ENCODE measurements at regions not wholly inside any gene's neighbourhood (a gene's known extent, or its start where the extent isn't known, plus 50 kb on each side); places are given as distances from the start of the nearest gene placed in this dataset.

DNA sequence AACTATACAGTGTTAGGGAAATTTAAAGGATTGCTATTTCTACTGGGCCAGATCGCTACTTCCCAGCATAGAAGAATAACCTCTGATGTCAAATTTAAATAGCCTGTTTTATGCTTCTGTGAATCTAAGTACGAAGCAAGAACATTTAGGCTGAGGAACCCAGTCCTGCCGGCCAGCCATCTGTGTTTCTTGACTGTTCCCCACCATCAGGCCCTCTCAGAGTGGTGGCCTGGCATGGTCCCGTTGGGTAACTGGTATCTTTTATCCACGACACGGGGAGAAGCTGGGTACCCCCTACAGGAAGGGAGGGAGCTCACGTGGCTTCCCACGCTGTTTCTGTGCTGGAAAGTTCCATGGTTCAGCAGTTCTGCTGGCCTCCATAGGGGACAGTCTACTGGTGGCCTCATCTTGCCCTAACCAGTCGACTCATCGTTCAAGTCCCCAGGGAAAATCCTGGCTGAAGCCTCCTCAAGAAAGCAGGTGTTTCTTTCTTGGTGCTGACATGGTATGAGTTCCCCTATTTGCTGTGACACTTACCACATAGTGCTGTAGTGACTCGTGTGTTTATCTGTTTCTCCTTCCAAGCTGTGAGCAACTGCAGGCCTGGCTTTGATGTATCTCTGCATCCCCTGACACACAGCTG lies 201.7 kb upstream of the NLRP1 start:
- DNase-seq (ENCODE audit: low read depth), result no peak

DNA sequence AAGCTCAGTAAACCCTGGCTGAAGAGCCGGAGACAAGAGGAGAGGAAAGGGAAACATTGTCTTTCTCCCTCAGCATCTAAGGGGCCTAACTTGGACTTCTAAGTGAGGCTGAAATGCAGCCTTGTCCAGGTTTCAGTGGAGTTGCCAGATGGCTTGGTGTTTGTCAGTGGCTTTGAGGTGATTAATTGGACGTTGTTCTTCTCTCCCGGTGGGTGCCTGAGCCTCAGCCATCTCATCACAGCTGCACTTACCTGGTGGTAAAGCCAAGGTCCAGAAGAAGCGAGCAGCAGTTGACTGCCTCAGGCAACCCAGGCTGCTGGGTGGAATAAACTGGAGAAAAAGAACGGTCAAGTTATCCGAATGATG lies 202.2 kb upstream of the NLRP1 start:
- DNase-seq (ENCODE audit: low read depth), result no peak

DNA sequence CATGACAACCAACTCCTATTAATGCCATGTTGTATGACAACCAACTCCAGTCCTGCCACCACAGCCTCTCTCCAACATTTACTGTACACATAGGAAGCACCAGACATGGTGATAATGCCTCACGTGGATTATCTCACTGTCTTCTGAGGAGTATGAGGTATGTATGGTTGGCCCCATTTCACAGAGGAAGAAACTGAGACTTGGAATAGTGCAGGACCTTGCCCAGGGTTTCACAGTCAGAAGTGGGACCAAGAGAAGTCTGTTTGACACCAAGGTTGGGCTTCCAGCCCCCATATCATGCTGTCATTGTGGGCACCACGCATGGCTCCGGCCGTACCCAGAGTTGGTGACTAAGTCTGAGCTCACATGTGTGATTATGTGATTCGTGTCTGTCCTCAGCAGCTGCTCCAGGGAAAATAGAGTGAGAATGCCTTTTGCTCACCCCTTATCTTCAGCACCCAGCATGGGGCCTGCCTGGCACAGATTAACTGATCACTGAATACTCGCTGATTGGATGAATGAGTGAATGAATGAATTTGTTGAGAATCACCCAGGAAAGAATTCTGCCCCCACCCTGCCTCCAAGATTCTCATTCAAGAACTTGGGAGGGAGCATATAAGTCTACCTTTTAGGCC lies 204.1 kb upstream of the NLRP1 start:
- no peak for DNase-seq (ENCODE audit: low read depth)

DNA sequence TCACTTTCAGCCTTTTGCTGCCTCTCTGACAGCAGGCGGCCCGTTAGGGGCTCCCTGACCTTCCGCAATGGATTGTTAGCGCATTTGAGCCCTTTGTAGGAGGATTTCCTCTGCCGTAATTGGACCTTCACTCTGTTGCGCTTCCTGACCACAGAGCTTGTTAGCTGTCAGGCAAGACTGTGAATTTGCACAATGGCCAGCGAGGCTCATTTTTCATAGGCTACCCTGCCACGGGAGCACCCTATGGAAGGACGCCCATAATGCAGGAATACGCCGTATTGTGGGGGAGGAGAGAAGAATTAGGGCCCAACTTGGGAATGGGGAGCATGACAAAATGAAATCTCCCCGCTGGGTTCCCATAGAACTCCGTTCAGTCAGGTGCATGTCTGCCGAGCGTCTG lies 205.2 kb upstream of the NLRP1 start:
- no peak for DNase-seq (ENCODE audit: low read depth)

DNA sequence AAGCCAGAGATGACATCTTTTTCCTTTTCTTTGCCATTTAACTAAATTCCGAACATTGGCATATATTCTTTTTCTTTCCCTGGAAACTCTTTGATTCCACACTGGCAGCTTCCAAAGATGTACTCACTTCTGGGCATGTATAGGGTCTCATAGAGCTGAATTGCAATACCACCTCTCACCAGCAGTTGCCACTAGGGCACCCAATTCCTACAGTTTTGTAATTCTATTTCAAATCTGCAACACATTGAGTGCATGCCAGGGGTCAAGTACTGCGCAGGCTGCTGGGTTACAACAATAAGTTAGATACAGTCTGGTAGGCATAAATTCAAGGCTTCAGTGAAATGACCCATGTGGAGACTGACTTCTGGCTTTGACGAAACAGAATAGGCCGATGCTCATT lies 208.8 kb upstream of the NLRP1 start:
- no peak for DNase-seq (ENCODE audit: low read depth)

DNA sequence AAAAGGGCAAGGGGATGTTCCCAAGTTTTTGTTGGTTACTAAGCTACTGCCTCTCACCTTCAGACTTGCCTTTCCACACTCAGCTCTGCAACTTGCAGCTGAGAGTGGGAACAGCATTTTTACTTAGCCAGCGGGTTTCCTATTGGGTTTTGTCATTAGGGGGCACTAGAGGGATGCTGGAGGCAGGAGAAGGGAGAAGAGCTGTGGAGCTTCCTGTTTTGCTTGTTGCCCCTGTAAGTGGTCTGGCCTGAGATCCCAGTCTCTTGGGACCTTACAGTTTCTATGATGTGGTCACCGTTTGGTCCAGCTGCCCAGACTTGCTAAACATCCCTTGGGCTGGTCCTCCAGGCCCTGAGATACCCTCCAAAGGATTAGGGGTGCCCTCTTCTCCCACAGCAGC lies 209.6 kb upstream of the NLRP1 start:
- no peak for DNase-seq (ENCODE audit: low read depth)

DNA sequence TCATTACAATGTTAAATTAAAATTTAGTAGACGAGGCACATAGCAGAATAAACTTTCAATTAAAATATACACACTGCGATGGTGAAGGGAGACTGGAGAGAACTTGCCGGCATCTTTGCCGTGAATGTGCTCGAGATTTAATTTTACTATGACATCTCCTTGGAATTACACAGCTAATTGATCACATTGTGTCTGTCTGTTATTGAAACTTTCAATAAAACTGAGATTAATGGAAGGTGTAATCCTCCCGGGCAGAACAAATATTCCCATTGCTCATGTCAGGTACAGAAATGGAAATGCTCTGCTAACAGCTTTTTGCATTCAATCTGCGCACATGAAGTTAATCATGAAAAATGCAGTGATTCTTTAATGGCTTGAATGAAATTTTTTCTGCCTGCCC lies 210.1 kb upstream of the NLRP1 start:
- DNase-seq (ENCODE audit: low read depth), result no peak

DNA sequence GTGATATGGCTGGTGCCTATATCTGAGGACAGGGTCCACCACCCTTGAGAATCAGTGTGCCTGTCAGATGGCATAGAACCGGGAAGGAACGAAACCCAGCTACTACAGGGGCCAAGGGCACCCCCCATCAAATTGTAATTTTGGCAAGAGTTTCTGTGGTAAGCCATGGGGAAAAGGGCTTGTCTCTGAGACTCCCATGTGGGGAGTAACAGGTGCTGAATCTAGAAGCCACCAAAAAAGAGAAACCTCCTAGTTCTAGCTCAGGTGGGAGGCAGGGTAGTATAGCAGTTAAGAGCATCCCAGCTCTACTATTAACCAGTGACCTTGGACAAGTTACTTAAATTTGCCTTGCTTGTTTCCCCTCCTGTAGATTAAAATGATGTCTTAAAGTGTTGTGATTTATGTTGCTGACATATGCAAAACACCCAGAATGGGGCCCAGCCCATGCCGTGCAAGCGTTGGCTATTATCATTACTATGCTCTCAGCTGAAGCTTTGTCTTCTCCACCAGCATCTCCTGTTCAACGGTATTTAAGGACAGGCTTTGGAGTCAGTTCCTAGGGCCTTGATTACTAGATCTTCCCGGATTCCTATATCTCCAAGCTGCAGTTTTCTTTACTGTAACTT lies 210.7 kb upstream of the NLRP1 start:
- DNase-seq (ENCODE audit: low read depth), result no peak

DNA sequence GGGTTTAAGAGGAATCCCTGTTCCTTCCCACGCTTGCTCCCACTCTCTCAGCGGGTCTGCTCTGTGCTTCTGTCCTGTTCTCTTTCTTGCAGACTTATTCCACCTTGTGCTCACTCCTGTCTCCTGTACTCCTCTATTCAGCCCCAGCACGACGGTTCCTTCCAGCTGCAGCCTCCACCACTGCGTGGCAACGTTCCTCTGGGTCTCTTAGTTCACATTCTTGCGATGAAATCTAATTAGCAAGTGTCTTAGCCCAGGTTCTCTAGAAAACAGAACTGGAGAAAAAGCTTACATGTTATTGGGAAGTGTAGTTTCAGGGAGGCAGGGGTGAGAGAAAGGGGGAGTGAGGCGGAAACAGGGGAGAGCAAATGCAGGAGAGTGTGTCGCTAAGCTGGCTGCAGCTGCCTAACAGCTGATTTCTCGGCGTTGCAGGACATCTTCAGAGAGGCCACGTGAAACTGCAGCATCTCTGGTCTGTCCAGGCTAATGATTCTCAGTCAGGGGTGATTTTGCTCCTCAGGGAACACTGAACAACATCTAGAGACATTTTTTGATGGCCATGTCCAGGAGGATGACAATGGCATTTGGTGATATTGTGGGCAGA lies 213.2 kb upstream of the NLRP1 start:
- no peak for DNase-seq (ENCODE audit: low read depth)

DNA sequence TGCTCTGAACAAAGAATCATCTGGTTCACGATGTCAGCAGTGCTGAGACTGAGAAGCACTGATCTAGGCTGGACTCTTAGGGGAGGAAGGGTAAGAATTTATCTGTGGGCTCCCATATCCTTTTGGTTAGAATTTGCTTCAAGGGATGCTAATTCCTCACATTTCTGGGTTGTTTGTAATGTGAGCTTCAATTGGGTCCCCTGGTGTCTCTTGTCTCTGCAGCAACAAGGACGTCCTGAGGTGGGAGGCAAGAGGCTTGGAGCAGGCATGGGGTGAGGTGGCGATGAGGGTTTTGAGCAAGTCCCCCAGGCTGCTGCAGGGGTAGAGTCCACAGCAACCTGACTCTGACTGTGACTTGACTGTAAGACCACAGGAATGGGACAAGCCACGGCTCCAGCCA lies 213.8 kb upstream of the NLRP1 start:
- DNase-seq (ENCODE audit: low read depth), result no peak

DNA sequence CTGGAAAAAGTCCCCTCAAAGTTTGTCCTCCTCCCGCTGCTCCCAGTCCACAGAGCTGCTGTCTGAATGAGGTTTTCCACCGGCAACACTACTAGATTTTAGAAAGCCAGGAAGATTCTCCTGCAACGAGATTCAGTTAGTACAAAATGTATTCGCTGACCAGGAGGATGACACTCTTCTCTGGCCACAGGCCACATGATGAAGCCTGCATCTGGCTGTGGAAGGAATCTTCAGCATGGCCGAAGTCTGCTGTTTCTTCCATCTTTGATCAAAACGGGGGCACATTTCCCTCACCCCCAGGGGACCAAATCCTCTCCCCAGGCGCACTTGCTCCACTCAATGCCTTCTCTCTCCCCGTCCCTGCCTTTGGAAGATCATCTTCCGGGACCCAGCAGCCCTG lies 215.8 kb upstream of the NLRP1 start:
- DNase-seq (ENCODE audit: low read depth), result no peak

DNA sequence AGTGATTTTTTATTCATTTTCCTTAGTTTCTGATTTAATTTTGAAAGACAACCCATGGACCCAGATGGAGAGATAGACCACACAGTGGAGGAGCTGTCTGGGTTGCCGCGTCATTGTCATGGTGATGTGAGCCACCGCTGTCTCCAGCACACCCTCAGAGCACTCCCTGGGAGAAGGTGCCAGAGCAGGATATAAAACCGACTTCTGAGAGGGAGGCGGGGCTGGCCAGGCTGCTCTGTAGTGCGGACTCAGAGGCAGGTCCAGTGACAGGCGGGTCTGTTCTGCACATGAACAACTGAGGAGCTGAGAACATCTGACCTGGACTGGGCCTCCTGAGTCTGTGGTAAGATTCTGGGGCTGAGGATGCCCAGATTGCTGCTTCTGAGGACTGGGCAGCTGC lies 216.3 kb upstream of the NLRP1 start:
- no peak for DNase-seq (ENCODE audit: low read depth)

DNA sequence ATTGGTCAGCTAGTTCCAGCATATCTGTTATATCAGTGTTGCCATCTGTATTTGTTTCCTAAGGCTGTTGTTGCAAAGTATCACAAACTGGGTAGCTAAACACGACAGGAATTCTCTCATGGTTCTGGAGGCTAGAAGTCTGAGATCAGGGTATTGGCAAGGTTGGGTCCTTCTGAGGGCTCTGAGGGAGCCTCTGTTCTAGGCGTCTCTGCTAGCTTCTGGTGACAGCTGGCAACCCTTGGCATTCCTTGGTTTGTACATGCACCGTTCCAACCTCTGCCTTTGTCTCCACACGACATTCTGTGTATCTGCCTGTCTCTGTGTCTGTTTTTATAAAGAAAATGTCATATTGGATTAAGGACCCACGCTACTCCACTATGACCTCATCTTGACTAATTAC lies 219.9 kb upstream of the NLRP1 start:
- DNase-seq (ENCODE audit: low read depth), result no peak

DNA sequence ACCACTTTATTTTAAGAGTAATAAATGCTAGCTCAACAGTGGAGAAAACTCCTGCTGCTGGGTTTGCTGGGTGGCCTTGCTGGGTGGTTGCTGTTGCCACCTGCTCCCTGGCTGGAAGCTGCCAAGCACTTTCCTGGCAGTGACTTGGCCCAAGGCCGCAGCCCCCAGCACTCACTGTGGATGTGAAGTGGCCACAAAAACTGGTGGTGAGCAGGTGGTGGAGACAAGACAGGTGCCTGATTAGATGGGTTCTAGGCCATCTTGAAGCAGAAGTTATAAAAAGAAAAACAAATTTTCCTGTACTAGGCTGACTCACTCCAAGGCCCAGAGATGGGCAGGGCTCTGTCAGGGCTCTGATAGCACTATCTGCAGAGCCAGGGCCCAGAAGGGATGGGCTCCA lies 224.7 kb upstream of the NLRP1 start:
- no peak for DNase-seq (ENCODE audit: low read depth)

DNA sequence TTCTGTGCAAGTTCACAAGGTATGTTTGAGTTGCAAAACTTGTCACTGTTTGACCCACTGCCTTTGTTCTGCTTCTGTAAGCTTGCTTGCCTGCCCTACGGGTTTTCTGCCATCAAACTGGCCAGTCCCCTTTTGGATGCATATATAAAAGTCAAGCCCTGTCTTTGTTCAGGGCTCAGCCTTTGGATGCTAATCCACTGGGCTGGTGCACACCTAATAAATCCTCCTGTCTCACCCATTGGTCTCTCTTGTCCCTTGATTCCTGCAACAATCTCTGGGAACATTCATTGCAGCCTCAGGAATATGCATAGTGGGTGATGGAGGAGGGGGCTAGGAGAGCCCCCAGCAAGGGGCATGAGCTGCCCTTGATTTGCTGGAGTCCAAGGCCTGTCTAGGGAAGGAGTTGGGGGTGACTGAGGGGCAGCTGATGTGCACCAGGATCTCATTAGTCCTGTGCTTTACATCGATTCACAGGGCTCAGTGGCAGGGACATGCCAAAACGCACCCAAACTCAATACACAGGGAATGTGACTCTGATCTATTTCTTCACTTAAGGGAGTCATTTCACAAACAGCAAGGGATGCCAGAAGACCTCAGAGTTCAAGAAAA lies 225.4 kb upstream of the NLRP1 start:
- no peak for DNase-seq (ENCODE audit: low read depth)

DNA sequence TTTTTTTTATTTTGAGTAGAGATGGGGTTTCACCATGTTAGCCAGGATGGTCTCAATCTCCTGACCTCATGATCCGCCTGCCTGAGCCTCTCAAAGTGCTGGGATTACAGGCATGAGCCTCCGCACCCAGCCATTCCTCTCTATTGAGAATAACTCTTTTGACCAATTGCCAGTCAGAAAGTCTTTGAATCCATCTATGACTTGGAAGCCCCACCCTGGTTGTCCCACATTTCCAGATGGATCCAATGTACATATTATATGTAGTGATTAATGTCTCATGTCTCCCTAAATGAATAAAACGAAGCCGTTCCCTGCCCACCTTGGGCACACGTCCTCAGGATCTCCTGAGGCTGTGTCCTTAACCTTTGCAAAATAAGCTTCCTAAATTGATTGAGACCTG lies 228.3 kb upstream of the NLRP1 start:
- DNase-seq (ENCODE audit: low read depth), result no peak

DNA sequence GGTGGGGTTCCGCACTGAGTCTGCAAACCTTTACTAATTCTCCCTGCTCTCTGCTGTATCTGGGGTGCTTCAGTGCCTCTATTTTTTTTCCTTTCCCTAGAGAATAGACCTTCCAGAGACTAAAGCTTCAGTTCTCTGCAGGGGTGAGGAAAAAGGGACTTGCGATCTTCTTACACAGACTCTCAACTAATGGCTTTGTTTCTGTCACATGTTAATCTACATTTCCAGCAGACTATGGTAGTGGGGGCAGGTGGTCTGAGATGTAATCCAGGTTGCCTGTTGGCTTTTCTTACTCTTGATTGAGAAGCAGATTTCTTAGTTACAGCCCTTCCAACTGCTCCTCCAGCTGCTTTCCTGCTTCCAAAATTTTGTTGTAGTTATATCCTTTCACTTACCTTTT lies 229.0 kb upstream of the NLRP1 start:
- no peak for DNase-seq (ENCODE audit: low read depth)

DNA sequence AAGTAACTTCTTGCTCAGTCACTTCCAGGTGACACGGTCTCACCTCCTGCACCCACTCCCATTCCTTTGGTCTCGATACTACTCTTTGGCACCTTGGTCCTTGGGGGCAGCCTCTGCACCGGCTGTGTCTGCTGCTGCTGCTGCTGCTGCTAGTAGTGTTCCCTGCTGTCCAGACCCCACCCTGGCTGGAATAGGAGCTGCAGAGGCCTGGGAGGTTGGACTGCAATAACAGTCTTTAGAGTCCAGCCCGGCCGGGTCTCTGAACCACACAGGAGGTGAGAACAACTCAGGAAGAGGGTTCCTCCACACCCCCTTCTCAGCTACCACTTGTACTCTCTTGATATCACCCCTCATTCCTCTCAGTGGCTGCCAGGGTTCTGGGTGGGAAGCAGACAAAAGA lies 231.1 kb upstream of the NLRP1 start:
- no peak for DNase-seq (ENCODE audit: low read depth)

DNA sequence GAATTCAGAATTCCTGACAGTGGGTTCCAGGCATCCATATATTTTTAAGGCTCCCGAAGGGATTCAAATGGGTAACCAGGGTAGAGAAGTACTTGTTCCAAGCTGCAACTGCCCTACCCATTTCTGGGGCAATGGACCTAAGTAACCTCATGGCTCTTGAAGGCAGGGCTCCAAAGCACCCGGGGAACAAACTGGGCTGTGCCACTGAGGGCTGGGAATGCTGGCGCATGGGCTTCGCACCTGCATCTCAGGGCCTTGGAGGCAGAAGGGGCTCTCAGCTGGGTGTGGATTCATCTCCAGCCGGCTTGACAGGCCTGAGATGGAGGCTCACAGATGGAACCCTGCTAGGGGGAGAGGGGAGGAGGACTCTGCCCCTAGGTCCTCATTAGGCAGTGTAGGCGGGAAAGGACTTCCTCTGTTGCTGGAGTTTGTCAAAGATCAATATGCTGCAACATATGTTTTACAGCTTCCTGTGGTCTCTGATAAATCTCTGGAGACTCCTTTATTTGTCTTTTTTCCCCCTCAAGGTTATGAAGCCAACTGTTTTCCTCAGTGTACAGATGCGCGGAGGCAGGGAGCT lies 232.3 kb upstream of the NLRP1 start:
- no peak for DNase-seq (ENCODE audit: low read depth)

DNA sequence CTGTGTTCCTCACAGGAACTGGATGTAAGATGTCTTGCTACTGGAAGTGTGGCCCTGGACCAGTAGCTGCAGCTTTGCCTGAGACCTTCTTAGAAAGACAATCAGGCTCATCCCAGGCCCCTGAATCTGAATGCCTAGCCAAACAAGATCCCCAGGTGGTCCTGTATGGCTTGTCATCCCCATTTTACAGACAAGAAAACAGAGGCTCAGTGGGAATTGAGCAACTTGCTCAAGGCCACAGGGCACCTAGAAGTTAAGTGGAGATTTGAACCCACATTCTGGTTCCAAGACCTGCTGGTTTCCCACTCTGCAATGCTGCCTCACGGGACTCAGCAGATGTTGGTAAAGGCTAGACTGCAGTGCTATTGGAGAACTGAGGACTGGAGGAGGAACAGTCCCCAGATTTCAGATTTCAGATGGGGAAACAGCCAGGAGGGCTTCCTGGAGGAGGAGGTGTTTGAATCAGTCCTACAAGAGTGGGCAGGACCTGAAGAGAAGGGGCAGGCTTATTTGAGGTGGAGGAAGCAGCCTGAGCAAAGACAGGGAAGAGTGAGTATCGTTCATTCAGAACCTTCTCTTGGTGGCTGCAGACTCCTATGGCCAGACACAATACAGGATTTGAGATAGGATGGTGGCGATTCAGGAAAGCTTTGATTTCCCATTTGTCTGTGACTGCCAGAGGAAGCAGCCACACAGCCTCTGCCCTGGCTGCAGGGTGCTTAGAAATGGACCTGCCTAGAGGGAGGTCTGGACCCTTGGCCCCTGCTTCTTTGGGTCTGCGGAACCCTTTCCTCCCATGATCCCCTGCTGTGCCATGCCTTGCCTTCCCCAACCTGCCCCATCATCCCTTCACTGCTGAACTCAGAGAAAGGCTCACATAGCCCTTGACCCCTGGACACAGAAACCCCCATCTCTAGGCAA lies 233.4 kb upstream of the NLRP1 start:
- DNase-seq (ENCODE audit: low read depth), result no peak

DNA sequence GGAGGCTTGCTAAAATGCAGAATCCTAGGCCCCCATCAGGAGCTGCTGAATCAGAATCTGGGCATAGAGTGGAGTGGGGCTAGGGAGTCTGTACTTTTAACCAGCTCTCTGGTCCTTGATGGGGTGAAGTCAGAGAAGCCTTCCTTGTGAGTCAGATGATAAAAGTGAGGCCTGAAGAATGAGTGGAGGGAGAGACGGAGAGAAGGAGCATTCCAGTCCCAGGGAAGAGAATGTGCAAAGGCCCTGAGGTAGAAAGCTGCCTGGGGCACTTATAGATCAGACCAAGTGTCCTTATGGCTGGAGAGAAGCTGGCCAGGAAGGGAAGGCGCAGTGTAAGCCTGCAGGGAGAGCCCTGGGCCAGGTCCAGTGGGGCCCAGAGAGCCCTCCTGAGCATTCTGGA lies 235.1 kb upstream of the NLRP1 start:
- no peak for DNase-seq (ENCODE audit: low read depth)

All from stimulated activated CD8-positive, alpha-beta memory T cell treated with anti-CD3 and anti-CD28 coated beads, Interleukin-12 subunit alpha, Interleukin-12 subunit beta, amount 100 ng/mL, for 4 hours (primary cell).